Brain microvascular endothelial cell (primary cell): ENCODE measurements at regions not wholly inside any gene's neighbourhood (a gene's known extent, or its start where the extent isn't known, plus 50 kb on each side); places are given as distances from the start of the nearest gene placed in this dataset.

Experiments used
- DNase-seq: peaks from one replicate; pipeline ENCODE4 v3.0.0-alpha.2; 2020
- H3K27ac ChIP-seq: fragments of 250-450 bp; sonication (Bioruptor Pico); 2 replicates; pipeline ENCODE4 v1.5.1; 2020; ENCODE audit warnings: mild to moderate bottlenecking, moderate library complexity
- H3K27me3 ChIP-seq: fragments of 250-450 bp; sonication (Bioruptor Pico); replicated peaks from 2 replicates; pipeline ENCODE4 v1.5.1; 2020; ENCODE audit warnings: mild to moderate bottlenecking
- H3K36me3 ChIP-seq: fragments of 250-450 bp; sonication (Bioruptor Pico); replicated peaks from 2 replicates; pipeline ENCODE4 v1.5.1; 2020; ENCODE audit warnings: mild to moderate bottlenecking
- H3K4me3 ChIP-seq: 2 replicates; pipeline ENCODE4 v1.5.1; 2011; ENCODE audit warnings: low read depth, mild to moderate bottlenecking, control low read depth, low read length, moderate library complexity
- CTCF ChIP-seq: IDR thresholded peaks from 2 replicates; pipeline ENCODE4 v1.5.1; 2011; ENCODE audit warnings: low read depth, mild to moderate bottlenecking, moderate library complexity, low read length, control low read depth, inconsistent platforms; ENCODE audit errors: missing control alignments
- in situ Hi-C: cut with HindIII; loops from 2 replicates; pipeline ENCODE4 v1.10.0; 2017; ENCODE audit warnings: low sequenced_read_pairs, low pct_ligation_motif_present

GRCh38 chr12:89213747-89214146 lies 138.6 kb downstream of the DUSP6 start:
- H3K27me3 ChIP-seq: no peaks in the 10 kb centered on the region
- in situ Hi-C loops: no loop called here
- no peak for DNase-seq
- no peak overlapping the region for H3K4me3 ChIP-seq
- H3K36me3 ChIP-seq: no peaks in the 10 kb centered on the region
- H3K27ac ChIP-seq: no peak overlapping the region
- TF ChIP-seq CTCF: no peak

- Histone ChIP-seq H3K27me3 (no peaks in the 10 kb centered on the region), H3K36me3 (no peaks in the 10 kb centered on the region), H3K4me3 (no peak overlapping the region), H3K27ac (no peak overlapping the region)
- no peak for DNase-seq
- no peak for TF ChIP-seq CTCF
- in situ Hi-C loops: no loop called here
Observed at GRCh38 chr12:89213139-89213538, 139.2 kb downstream of the DUSP6 start.

GRCh38 chr12:89212339-89212771 lies 139.9 kb downstream of the DUSP6 start:
- in situ Hi-C loops: no loop called here
- H3K36me3 ChIP-seq: no peaks in the 10 kb centered on the region
- DNase-seq: no peak
- H3K27ac ChIP-seq: no peak overlapping the region
- no peak overlapping the region for H3K4me3 ChIP-seq
- no peak for TF ChIP-seq CTCF
- H3K27me3 ChIP-seq: no peaks in the 10 kb centered on the region

- H3K36me3 ChIP-seq: no peaks in the 10 kb centered on the region
- H3K4me3 ChIP-seq: no peak overlapping the region
- H3K27me3 ChIP-seq: no peaks in the 10 kb centered on the region
- DNase-seq: no peak
- TF ChIP-seq CTCF: no peak
- in situ Hi-C loops: no loop called here
- no peak overlapping the region for H3K27ac ChIP-seq
Observed at GRCh38 chr12:89211456-89211855, 140.8 kb downstream of the DUSP6 start.

DNA sequence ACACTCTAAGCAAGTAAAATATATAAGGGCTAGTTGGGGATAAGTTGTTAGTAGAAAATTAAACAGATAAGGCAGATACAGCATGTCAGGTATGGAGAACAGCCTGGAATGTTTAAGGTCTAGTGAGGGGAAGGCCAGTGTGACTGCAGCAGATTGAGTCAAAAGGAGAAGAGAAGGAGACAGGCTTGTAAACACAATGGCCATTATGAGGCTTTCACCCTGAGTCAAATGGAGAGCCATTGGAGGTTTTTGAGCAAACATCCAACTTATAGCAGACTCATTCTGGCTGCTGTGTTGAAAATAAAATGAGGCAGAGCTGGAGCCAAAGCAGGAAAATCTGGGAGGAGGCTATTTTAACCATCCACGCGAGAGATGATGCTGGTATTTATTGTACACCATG lies 142.0 kb downstream of the DUSP6 start:
- in situ Hi-C loops: no loop called here
- H3K27ac ChIP-seq: no peak overlapping the region
- H3K36me3 ChIP-seq: no peaks in the 10 kb centered on the region
- TF ChIP-seq CTCF: no peak
- no peak overlapping the region for H3K4me3 ChIP-seq
- no peaks in the 10 kb centered on the region for H3K27me3 ChIP-seq
- DNase-seq: no peak

DNA sequence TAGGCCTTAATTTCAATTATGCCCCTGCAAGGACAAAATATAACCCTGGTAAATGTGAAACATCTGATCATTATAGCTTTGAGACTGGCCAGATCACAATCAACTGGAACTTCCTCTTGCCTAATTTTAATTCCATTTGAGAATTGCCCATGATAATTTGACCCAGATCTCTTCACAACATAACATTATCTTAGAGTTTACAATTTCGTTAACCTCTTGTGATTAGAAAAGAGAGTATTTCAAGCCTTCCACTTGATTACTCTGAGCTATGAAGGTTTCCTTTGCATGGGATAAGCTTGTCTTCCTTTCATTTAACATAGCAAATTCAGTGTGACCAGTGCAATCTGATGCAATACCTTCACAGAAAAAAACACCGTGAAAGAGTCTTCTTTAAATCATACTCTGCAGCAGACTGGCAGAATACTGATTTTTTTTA lies 143.6 kb downstream of the DUSP6 start:
- Histone ChIP-seq H3K4me3 (no peak overlapping the region), H3K36me3 (no peaks in the 10 kb centered on the region), H3K27ac (no peak overlapping the region), H3K27me3 (no peaks in the 10 kb centered on the region)
- TF ChIP-seq CTCF: no peak
- no peak for DNase-seq
- in situ Hi-C loops: no loop called here
